GM19395 (cell line): ENCODE measurements at regions not wholly inside any gene's neighbourhood (a gene's known extent, or its start where the extent isn't known, plus 50 kb on each side); places are given as distances from the start of the nearest gene placed in this dataset.
"Not testable (repeated sequence)": the region's sequence is repeated elsewhere in the genome, so short reads cannot be mapped to it uniquely, and the experiment has no call there.

Experiments used
- ATAC-seq: cut with Tn5 transposase; IDR thresholded peaks from one replicate; pipeline ENCODE4 v1.9.1; 2021; ENCODE audit warnings: mild to moderate bottlenecking, moderate library complexity; ENCODE audit not compliant: unreplicated experiment

GRCh38 chr20:4476903-4477500, 209.3 kb upstream of the PRNP start:
- ATAC-seq, result no peak

- ATAC-seq, result no peak
Observed at GRCh38 chr20:4472906-4473305, 213.3 kb upstream of the PRNP start.

DNA sequence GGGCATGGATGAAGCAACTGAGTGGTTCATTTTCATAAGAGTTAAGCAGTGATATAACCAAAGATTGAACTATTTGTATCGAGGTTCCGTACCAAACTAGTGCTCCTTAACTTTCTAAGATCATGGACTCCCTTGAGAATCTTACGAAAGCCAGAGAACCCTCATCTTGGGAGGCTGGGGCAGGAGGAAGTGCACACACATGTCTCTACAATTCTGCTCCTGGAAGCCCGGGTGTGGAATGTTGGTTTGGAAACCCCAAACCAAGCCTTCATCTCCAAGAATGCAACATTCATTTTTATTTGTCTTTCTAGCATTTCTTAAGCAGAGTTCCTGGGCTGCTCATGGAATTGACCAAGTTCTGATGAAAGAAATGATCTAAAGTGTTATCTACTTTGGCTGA, 215.0 kb upstream of the PRNP start:
- no peak for ATAC-seq

DNA sequence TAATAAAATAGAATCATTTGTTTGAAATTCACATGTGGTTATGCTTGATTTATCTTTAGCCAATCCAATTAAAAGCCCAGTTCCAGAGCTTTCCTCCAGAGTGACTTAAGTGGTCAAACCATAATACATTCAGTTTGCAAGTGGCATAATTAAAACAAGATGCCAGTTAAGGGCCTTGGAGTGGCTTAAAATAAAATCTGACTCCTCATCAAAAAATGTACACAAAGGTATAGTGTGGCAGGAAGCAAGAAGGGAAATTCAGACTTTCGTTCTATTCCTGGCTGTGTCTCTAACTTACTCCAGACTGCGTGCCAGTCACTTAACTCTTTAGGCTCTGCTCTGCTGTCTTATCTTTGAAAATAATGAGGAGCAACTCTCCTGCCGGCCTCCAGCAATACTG, 215.9 kb upstream of the PRNP start:
- ATAC-seq, result no peak

- no peak for ATAC-seq
Observed at GRCh38 chr20:4469910-4470309, 216.3 kb upstream of the PRNP start.

DNA sequence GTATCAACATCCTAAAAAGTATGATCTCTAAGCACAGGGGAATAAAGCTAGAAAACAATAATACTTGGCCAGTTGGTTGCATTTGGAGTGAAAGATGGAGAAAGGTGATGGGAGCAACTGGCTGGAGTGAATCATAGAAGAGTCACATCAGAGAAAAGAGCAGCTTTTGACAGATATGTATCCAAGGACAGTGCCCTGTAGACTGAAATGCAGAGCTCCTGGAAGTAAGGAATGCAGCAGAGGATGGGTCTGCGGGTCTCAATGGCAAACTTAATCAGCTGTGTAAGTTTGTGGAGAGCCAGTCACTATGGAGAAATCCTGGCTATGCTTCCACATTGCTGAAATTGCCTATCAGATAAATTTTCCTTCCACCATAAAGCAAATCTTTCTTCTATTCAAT, 218.1 kb upstream of the PRNP start:
- ATAC-seq, result no peak

GRCh38 chr20:4465855-4466545, 216.9 kb upstream of the ADRA1D start:
- ATAC-seq, result no peak

DNA sequence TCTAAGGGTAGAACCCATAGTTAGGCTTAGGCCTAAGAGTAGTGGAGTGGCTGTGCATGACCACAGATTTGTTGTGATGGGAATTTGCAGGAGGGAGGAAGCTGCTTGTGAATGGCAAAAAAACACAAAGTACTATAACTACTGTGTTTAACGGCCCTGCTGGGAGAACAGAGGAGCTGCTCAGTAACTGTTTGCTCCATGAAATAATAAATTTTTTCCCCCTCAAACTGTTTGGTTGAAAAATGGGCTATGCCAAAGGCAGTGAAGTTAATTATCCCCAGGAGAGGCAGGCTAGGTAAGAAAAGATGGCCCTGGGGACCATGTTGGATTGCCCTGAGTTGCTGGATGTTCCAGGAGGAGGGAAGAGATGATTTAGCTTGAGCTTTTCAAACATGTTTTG, 216.1 kb upstream of the ADRA1D start:
- no peak for ATAC-seq

GRCh38 chr20:4462801-4463200, 213.7 kb upstream of the ADRA1D start:
- not testable (repeated sequence) for ATAC-seq

DNA sequence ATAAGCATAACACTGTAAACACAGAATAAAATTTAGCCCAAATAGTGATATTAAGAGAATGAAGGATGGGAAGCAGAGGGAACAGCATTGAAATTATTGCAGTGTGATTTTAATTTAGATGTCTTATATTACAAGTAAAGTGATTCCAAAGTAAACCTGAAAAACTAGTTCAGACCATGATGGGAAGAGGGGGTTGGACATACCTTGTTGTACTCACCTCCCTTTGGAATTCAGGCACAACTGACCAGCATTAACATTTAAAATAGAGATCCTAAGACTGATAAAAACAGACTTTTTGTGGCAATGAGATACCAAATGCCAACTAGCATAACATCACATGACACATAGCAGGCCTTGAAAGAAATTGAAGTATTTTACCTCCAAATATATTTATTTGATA, 210.0 kb upstream of the ADRA1D start:
- no peak for ATAC-seq

DNA sequence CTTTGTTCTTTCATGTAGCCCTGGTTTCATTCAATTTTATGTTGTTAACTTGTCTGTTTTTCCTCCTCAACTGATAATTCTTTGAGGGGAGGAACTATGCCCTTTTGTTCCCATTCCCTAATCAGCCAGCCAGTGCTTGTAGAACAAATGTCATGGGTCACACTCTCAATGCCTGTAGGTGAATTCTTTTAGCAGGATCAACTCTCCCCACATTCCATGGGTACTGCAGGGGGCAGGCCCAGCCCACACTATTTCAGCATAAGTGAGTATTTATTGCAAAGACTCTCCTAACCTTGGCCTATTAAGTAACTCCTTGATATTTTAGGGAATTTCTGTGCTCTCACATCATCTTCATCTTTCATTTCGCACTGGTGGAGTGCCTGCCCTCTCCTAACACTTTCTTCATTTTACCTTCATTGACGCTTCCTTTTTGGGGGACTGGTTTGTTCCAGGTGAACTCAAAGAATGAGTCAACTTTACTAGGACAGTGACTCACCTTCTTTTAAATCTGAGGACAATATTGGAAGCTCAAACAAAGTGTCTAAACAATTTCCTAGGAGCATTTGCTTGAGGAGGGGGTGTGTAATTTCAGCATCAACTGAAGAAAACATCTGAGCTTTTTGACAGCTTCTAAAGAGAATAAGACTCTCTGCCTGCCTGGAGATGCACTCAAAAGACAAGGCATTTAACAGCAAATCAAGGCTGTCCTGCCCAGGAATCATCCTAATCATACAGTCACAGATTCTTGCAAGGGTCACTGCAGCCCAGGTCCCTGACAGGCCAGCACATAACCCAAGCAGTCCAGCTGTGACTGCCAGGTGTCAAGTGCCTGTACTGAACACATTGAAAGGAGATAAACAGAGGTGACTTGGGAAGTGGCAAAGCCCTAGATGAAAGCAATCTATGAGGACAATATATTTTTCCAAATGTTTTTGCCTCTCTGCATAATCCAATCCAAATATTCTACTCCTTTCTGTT, 208.8 kb upstream of the ADRA1D start:
- ATAC-seq, result no peak

- ATAC-seq, result no peak
Observed at GRCh38 chr20:4455996-4456395, 206.9 kb upstream of the ADRA1D start.

DNA sequence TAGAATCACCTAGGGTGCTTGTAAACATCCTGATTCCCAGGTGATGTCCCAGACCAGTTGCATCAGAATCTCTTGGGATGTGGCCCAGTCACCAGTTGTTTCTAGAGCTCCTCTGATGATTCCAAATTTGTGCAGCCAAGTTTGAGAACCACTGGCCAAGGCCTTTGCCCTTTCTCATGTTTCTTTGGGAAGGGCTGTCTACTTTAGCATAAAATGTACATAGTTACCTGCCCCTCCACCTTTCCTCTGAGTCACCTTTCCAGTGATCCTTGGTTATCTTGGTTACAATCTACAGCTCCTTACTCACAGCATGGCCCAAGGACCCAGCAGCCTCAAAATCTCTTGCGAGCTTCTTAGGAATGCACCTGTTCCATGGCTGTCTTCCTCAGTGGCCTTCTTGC, 206.2 kb upstream of the ADRA1D start:
- ATAC-seq, result no peak

- ATAC-seq, result no peak
Observed at GRCh38 chr20:4454111-4454510, 205.0 kb upstream of the ADRA1D start.

DNA sequence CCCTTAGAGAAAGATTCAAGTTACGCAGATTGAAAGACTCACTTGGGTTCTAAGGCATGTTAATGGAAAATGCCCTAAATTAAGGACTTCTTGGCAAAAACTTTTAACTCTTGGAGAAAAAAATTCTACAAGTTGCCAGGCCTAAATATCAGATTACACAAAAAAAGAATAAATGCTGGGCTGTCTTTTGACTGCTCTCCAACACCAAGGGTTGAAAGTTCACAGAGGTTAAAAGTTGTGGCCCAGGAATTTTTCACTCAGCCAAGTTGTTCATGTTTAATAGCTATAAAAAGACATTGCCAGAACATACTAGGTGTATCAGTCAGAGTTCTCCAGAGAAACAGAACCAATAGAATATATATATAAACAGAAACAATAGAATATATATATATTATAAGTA, 204.3 kb upstream of the ADRA1D start:
- no peak for ATAC-seq

DNA sequence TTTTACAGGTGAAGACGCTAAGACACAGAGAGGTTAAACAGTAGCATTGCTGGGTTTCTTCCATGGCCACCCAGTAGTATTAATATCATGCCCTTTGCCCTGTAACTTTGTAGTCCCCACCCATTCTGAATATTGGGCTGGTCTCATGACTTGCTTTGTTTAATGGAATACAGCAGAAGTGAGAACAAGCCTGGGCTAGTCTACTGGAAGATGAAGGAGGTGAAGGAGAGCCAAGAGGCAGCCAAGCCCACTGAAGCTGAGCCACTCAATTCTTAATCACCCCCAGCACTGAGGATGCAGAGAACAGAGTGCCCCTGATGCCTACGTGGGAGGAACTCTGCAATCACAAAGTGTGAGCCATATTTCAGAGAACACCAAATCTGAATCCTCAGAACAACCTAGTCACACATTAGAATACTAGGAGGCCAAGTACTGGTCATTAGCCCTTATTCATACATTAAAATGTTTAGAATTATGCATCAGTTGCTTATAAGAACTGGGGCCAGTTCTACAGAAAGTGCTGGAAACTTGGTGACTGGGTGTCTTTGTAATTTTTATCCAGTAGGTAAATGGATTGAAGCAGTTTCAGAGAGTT, 202.5 kb upstream of the ADRA1D start:
- ATAC-seq, result no peak

GRCh38 chr20:4449957-4450715, 201.0 kb upstream of the ADRA1D start:
- no peak for ATAC-seq

DNA sequence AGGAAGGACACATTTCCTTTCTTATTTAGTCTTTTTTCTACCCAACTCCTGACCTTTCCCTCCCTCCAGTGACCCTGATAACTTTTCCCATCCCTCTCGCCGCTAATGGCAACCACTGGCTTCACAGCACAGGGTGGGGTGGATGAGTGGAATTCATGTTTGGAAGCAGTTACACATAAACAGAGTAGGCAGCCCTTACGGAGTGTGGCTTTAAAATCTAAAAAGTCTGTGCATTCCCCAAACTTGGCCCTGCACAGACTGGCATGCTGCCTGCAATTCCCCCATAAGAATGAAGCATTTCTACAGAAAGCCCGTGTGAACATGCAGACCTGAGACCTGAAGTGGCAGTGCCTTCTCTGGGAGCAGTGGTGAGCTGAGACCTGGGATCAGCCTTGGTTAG, 196.7 kb upstream of the ADRA1D start:
- ATAC-seq, result no peak

GRCh38 chr20:4445331-4445730, 196.2 kb upstream of the ADRA1D start:
- no peak for ATAC-seq

- ATAC-seq, result no peak
Observed at GRCh38 chr20:4444404-4444803, 195.3 kb upstream of the ADRA1D start.

DNA sequence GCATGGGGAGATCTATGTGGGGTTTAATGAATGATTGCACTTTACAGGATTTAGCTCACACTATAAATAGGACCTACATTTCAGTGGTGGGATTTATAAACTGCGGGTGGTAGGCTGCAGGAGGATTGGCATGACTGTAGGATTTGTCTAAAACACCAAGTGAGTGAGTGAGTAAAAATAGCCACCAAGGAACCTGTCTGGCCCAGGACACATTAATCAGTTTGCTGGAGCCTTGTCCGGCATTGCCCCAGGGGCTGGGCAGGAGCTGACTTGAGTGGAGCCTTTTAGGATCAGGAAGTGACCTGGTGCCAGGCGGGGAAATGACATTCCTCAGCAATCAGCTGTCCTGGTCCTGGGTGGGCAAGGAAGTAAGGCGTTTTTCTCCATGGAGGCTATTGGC, 193.9 kb upstream of the ADRA1D start:
- ATAC-seq, result no peak
